ENCODE measurements at regions not wholly inside any gene's neighbourhood (a gene's known extent, or its start where the extent isn't known, plus 50 kb on each side); places are given as distances from the start of the nearest gene placed in this dataset.

- Mint-ChIP-seq H3K36me3 (ENCODE audit: low read depth) (peaks cover 2% of the 10 kb centered on the region), H3K4me3 (no peak overlapping the region), H3K27me3 (no peaks in the 10 kb centered on the region), H3K27ac (no peak overlapping the region), H3K9me3 (ENCODE audit: low read depth) (peaks cover 3% of the 10 kb centered on the region), H3K4me1 (no peaks in the 10 kb centered on the region)
- intact Hi-C loops (cut with DNase I, micrococcal nuclease): no loop called here
- DNase-seq: no peak
- ATAC-seq: no peak
- ChIA-PET CTCF (interaction anchor here (1.7 kb wide), 1 partner anchor 48 kb away, joined by 5 read pairs; no protein-coding TSS in a partner anchor), POLR2A (no interaction called here)
These were observed 619.5 kb downstream of the BCL11A start for GRCh38 chr2:59933948-59934347.

GRCh38 chr2:59932341-59932740 lies 621.1 kb downstream of the BCL11A start:
- H3K4me3 Mint-ChIP-seq: no peak overlapping the region
- ChIA-PET POLR2A (no interaction called here), CTCF (interaction anchor here (0.9 kb wide), 1 partner anchor 14 kb away, joined by 3 read pairs; no protein-coding TSS in a partner anchor)
- H3K36me3 Mint-ChIP-seq (ENCODE audit: low read depth): peaks cover 2% of the 10 kb centered on the region
- H3K9me3 Mint-ChIP-seq (ENCODE audit: low read depth): peaks cover 3% of the 10 kb centered on the region
- no peak overlapping the region for H3K27ac Mint-ChIP-seq
- ATAC-seq: no peak
- no peaks in the 10 kb centered on the region for H3K27me3 Mint-ChIP-seq
- H3K4me1 Mint-ChIP-seq: no peaks in the 10 kb centered on the region
- intact Hi-C loops (cut with DNase I, micrococcal nuclease): no loop called here
- no peak for DNase-seq

DNA sequence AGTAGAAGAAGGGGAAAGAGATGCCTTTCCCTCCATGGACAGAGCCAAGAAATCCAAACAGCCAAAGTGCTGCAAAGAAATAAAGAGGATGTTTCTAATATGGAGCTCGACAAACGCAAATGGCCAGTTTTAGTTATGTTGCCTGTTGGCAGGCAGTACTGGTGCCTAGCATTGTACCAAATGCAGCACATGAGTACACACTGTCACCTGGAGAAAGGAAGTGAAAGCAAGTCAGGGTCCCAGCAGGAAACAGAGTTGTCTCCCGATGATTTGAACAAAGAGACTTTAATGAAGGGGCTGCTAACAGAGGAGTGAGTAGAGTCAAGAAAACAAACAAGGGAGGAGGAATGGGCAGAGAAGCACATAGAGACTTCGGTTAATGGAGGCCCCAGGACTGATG lies 623.0 kb downstream of the BCL11A start:
- intact Hi-C loops (cut with DNase I, micrococcal nuclease): no loop called here
- H3K4me3 Mint-ChIP-seq: no peak overlapping the region
- ATAC-seq (no peak), DNase-seq (no peak)
- H3K36me3 Mint-ChIP-seq (ENCODE audit: low read depth): peaks cover 2% of the 10 kb centered on the region
- H3K27ac Mint-ChIP-seq: no peak overlapping the region
- H3K9me3 Mint-ChIP-seq (ENCODE audit: low read depth): peaks cover 3% of the 10 kb centered on the region
- no peaks in the 10 kb centered on the region for H3K4me1 Mint-ChIP-seq
- CTCF ChIA-PET: no interaction called here
- POLR2A ChIA-PET: no interaction called here
- H3K27me3 Mint-ChIP-seq: no peaks in the 10 kb centered on the region

GRCh38 chr2:59926731-59927130 lies 626.7 kb downstream of the BCL11A start:
- H3K4me1 Mint-ChIP-seq: no peaks in the 10 kb centered on the region
- ChIA-PET POLR2A (no interaction called here), CTCF (no interaction called here)
- no peak for ATAC-seq
- no peaks in the 10 kb centered on the region for H3K36me3 Mint-ChIP-seq (ENCODE audit: low read depth)
- intact Hi-C loops (cut with DNase I, micrococcal nuclease): no loop called here
- H3K9me3 Mint-ChIP-seq (ENCODE audit: low read depth): peaks cover 3% of the 10 kb centered on the region
- H3K4me3 Mint-ChIP-seq: no peak overlapping the region
- no peak for DNase-seq
- H3K27ac Mint-ChIP-seq: no peak overlapping the region
- no peaks in the 10 kb centered on the region for H3K27me3 Mint-ChIP-seq

- H3K4me1 Mint-ChIP-seq: peaks cover 3% of the 10 kb centered on the region
- no peaks in the 10 kb centered on the region for H3K27me3 Mint-ChIP-seq
- DNase-seq (no peak), ATAC-seq (no peak)
- intact Hi-C loops (cut with DNase I, micrococcal nuclease): no loop called here
- POLR2A ChIA-PET: no interaction called here
- H3K27ac Mint-ChIP-seq: no peak overlapping the region
- H3K4me3 Mint-ChIP-seq: no peak overlapping the region
- H3K36me3 Mint-ChIP-seq (ENCODE audit: low read depth): no peaks in the 10 kb centered on the region
- CTCF ChIA-PET: no interaction called here
- H3K9me3 Mint-ChIP-seq (ENCODE audit: low read depth): no peaks in the 10 kb centered on the region
These were observed 628.1 kb downstream of the BCL11A start for GRCh38 chr2:59925321-59925720.

- Mint-ChIP-seq H3K27me3 (no peaks in the 10 kb centered on the region), H3K4me3 (no peak overlapping the region), H3K27ac (no peak overlapping the region), H3K4me1 (peaks cover 9% of the 10 kb centered on the region), H3K36me3 (ENCODE audit: low read depth) (no peaks in the 10 kb centered on the region), H3K9me3 (ENCODE audit: low read depth) (no peaks in the 10 kb centered on the region)
- no peak for ATAC-seq
- no peak for DNase-seq
- ChIA-PET POLR2A (no interaction called here), CTCF (interaction anchor here (0.7 kb wide), 1 partner anchor 122 kb away, joined by 5 read pairs; no protein-coding TSS in a partner anchor)
- intact Hi-C loops (cut with DNase I, micrococcal nuclease): no loop called here
These were observed 629.1 kb downstream of the BCL11A start for GRCh38 chr2:59924346-59924745.

DNA sequence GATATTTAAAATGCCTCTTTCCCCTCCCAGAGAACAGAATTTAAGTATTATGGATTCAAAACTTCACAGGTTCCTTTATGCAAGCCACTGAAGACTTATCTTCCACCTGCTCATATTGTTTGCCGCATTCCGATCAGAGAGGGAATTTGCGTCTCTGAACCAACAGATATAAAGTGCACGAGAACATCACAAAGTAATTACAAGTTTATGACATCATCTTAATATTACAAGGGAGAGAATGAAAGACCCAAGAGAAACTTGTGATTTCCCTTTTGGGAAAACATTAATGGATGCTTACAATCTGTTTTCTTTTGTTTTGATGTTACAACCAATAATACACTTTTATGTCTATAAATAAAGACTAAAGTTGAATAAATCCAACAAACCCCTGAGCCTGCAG lies 631.0 kb downstream of the BCL11A start:
- no peaks in the 10 kb centered on the region for H3K27me3 Mint-ChIP-seq
- H3K4me3 Mint-ChIP-seq: no peak overlapping the region
- ATAC-seq (no peak), DNase-seq (no peak)
- no peaks in the 10 kb centered on the region for H3K9me3 Mint-ChIP-seq (ENCODE audit: low read depth)
- ChIA-PET CTCF (no interaction called here), POLR2A (no interaction called here)
- H3K27ac Mint-ChIP-seq: no peak overlapping the region
- H3K4me1 Mint-ChIP-seq: peaks cover 9% of the 10 kb centered on the region
- intact Hi-C loops (cut with DNase I, micrococcal nuclease): no loop called here
- H3K36me3 Mint-ChIP-seq (ENCODE audit: low read depth): no peaks in the 10 kb centered on the region

GRCh38 chr2:59921743-59922142 lies 631.7 kb downstream of the BCL11A start:
- no peaks in the 10 kb centered on the region for H3K9me3 Mint-ChIP-seq (ENCODE audit: low read depth)

DNA sequence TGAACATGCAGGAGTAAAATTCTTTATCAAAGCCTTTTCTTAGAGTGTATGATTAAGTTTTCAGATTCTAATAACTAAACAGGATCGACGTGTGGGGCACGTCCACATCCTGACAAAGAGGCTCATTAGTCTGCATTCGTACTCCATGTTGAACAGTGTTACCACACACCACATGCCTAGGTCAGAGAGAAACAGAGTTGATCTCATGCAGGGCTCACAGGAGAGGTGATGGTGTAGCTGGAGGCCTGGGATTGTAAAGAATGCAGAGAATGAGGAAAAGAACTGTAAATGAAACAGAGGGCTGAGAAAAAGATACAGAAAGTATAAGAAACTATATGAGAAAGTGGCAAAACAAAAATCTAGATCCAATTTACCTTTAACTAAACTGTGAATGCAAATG lies 632.5 kb downstream of the BCL11A start:
- Mint-ChIP-seq H3K9me3 (ENCODE audit: low read depth) (no peaks in the 10 kb centered on the region), H3K4me3 (no peak overlapping the region), H3K27me3 (no peaks in the 10 kb centered on the region), H3K4me1 (peaks cover 9% of the 10 kb centered on the region), H3K36me3 (ENCODE audit: low read depth) (no peaks in the 10 kb centered on the region), H3K27ac (no peak overlapping the region)
- CTCF ChIA-PET: no interaction called here
- POLR2A ChIA-PET: no interaction called here
- ATAC-seq (no peak), DNase-seq (no peak)
- intact Hi-C loops (cut with DNase I, micrococcal nuclease): no loop called here

More at GRCh38 chr2:59921743-59922142, 631.7 kb downstream of the BCL11A start:
- no peak overlapping the region for H3K4me3 Mint-ChIP-seq
- ATAC-seq (no peak), DNase-seq (no peak)
- H3K27ac Mint-ChIP-seq: no peak overlapping the region
- intact Hi-C loops (cut with DNase I, micrococcal nuclease): no loop called here
- no peaks in the 10 kb centered on the region for H3K27me3 Mint-ChIP-seq
- ChIA-PET CTCF (no interaction called here), POLR2A (no interaction called here)
- no peaks in the 10 kb centered on the region for H3K36me3 Mint-ChIP-seq (ENCODE audit: low read depth)
- H3K4me1 Mint-ChIP-seq: peaks cover 9% of the 10 kb centered on the region

DNA sequence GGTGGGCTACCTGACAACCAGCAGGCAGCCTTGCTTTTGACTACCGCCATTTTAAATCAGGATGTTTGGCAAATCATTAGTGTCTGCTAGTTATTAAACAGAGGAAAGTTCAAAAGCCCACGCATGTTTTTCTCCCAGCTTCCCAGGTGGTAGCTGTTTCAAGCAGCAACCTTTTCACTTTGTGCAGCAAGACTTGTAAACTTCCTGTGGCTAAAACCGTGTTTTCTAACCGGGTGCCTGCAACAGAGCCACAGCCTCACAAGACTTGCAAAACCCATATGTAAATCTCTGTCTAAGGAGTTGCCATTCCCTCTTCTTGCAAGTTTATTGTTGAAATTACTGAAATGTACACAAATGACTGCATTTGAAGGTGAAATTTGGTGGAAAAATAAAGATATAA lies 633.1 kb downstream of the BCL11A start:
- ChIA-PET POLR2A (no interaction called here), CTCF (no interaction called here)
- Mint-ChIP-seq H3K9me3 (ENCODE audit: low read depth) (no peaks in the 10 kb centered on the region), H3K4me1 (peaks cover 9% of the 10 kb centered on the region), H3K4me3 (no peak overlapping the region), H3K36me3 (ENCODE audit: low read depth) (no peaks in the 10 kb centered on the region), H3K27me3 (no peaks in the 10 kb centered on the region), H3K27ac (no peak overlapping the region)
- DNase-seq (no peak), ATAC-seq (no peak)
- intact Hi-C loops (cut with DNase I, micrococcal nuclease): no loop called here

DNA sequence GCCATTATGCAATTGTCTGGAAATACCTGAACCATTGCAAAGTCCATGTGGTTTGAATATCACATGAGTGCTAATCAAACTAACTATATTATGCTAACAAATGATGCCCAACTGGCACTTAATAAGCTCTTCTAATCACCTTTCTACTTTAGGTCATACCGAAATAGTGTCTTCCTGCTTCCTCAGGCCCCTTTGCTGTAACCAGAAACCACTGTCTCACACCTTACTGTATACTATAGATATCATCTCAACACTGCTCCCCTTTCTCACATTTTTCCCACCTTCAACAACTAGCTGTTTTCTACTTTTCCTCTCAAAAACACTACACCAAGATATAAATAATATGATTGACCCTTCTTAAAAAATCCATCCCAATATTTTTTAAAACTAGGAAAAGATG lies 633.9 kb downstream of the BCL11A start:
- peaks cover 9% of the 10 kb centered on the region for H3K4me1 Mint-ChIP-seq
- no peaks in the 10 kb centered on the region for H3K36me3 Mint-ChIP-seq (ENCODE audit: low read depth)
- CTCF ChIA-PET: no interaction called here
- no peak overlapping the region for H3K4me3 Mint-ChIP-seq
- no peak for DNase-seq
- H3K9me3 Mint-ChIP-seq (ENCODE audit: low read depth): no peaks in the 10 kb centered on the region
- no peak for ATAC-seq
- no peak overlapping the region for H3K27ac Mint-ChIP-seq
- POLR2A ChIA-PET: no interaction called here
- no peaks in the 10 kb centered on the region for H3K27me3 Mint-ChIP-seq
- intact Hi-C loops (cut with DNase I, micrococcal nuclease): no loop called here

- no peak overlapping the region for H3K4me3 Mint-ChIP-seq
- intact Hi-C loops (cut with DNase I, micrococcal nuclease): no loop called here
- CTCF ChIA-PET: interaction anchor here (0.6 to 1.0 kb wide), 3 partner anchors 15 to 322 kb away, joined by 3 read pairs; no protein-coding TSS in a partner anchor
- no peaks in the 10 kb centered on the region for H3K36me3 Mint-ChIP-seq (ENCODE audit: low read depth)
- no peak overlapping the region for H3K27ac Mint-ChIP-seq
- no peaks in the 10 kb centered on the region for H3K27me3 Mint-ChIP-seq
- H3K9me3 Mint-ChIP-seq (ENCODE audit: low read depth): no peaks in the 10 kb centered on the region
- no peak for ATAC-seq
- no peak for DNase-seq
- POLR2A ChIA-PET: no interaction called here
- H3K4me1 Mint-ChIP-seq: peaks cover 18% of the 10 kb centered on the region
These were observed 641.4 kb downstream of the BCL11A start for GRCh38 chr2:59912042-59912441.

DNA sequence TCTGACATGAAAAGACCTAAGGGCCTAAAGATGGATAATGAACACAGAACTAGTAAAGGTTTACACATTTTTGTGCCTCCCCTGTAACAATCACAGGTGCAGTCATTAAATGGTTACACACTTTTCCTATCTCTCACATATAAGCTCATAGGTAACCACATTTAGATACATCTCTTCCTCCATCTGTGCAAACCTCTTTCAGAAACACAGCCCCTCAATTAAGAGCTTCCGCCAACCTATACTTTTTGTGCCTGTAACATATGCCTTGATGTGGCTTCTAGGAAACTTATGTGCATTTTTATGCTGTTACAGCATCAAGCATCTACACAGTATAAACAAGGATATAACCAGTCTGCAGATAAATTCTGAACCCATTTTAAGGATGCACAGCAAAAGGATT lies 643.3 kb downstream of the BCL11A start:
- no peak for DNase-seq
- no peak for ATAC-seq
- ChIA-PET CTCF (interaction anchor here (0.6 kb wide), 1 partner anchor 632 kb away, joined by 3 read pairs; no protein-coding TSS in a partner anchor), POLR2A (no interaction called here)
- Mint-ChIP-seq H3K9me3 (ENCODE audit: low read depth) (no peaks in the 10 kb centered on the region), H3K27ac (no peak overlapping the region), H3K4me3 (no peak overlapping the region), H3K4me1 (peaks cover 18% of the 10 kb centered on the region), H3K27me3 (no peaks in the 10 kb centered on the region), H3K36me3 (ENCODE audit: low read depth) (no peaks in the 10 kb centered on the region)
- intact Hi-C loops (cut with DNase I, micrococcal nuclease): no loop called here
